ENCODE measurements at regions not wholly inside any gene's neighbourhood (a gene's known extent, or its start where the extent isn't known, plus 50 kb on each side); places are given as distances from the start of the nearest gene placed in this dataset.
A peak's percentile ranks its signal among the peaks of the same experiment; 100 is the strongest.

DNA sequence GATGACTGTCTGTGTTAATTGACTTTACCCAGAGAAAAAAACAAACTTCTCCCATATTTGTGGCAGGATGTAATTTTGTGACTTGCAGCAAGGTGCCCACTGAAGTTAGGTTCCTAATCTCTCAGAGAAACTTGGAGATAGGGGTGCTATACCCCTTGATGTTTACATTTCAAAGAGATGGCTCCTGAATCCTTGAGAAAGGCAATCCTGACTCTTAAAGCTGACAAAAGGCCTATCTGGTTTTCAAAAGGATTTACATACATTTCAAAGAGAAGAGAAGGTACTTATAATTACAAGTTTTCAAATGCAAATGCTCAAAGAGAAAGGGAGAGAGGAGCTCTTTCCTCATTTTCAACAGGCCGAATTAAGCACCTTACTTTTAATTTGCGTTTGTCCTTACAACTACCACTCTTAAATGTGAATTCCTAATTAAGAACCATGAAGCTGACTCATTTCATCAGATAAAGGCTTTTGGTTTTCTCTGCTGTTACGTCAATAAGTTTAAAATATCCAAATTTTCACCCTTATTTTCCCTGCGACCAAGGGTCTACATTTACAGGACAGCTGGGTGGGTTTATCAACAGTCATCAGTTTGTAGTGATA is 711.8 kb upstream of the MAP3K7 start:
- no peak for DNase-seq (ENCODE audit: low spot score)

DNA sequence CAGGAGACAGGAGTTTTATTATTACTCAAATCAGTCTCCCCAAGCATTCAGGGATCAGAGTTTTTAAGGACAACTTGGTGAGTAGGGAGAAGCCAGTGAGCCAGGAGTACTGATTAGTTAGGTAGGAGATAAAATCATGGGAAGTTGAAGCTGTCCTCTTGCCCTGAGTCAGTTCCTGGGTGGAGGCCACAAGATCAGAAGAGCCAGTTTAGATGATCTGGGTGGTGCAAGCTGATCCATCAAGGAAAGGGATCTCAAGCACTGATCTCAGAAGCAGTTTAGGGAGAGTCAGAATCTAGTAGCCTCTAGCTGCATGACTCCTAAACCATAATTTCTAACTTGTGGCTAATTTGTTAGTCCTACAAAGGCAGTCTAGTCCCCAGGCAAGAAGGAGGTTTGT is 706.5 kb upstream of the MAP3K7 start:
- no peak for DNase-seq (ENCODE audit: low spot score)

DNA sequence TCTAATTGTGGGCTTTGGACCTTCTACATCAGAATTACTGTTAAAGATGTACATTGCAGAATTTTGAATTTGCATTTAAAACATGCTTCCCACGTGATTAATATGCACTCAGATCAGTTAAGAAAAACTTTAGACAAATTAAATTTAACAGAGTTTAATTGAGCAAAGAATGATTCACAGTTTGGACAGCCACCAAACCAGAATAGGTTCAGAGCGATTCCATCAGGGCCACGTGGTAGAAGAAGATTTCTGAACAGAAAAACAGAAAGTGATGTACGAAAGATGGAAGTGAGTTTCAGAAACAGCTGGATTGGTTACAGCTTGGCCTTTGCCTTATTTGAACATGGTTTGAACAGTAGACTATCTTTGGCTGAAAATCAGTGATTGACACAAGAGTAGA is 704.2 kb upstream of the MAP3K7 start:
- no peak for DNase-seq (ENCODE audit: low spot score)

DNA sequence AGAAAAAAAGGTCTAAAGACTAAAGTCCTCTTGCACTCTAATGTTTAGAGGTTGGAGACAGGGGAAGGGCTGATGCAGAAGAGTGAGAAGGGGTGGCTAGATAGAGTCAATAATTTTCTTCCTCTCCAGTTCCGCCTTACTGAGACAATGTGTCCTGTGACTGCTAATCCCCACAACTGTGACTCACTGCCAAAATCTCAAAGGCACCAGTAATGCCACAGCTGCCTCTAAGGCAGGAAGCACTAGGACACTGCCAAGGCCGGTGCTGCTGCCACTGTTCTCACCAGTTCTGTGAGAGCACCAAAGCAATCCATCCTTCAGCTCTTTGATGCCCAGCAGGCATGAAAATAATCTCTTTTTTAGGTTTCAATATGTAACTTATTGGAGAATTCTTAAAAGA is 701.9 kb upstream of the MAP3K7 start:
- no peak for DNase-seq (ENCODE audit: low spot score)

DNA sequence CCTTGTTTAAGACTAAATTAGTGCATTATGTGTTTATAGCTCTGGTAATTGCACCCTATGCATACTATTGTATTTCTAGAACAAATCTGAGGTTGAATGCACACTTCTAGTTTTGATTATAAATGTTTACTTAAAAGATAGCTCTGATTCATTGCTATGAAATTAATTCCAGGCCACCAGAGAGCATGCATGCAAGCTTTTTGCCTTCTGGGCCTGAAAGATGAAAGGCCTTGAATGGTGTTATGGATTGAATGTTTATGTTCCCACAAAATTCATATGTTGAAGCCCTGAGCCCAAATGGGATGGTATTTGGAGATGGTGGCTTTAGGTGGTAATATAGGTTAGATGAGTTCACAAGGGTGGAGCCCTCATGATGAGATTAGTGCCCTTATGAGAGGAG is 695.0 kb upstream of the MAP3K7 start:
- no peak for DNase-seq (ENCODE audit: low spot score)

DNA sequence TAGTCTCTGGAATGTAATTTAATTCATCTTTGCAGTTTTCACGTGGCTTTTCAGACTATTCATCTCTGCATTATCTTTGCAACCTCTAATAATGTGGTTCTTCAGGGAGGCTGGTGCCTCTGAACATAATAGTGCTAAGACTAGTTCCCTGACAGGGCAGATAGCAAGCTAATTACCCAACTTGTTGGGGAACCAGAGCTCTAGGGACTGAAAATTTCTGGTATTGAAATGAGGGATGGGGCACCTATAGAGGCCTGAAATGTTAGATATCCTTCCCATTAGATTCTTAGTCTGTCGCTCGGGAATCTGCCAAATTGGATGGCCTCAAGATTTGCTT is 693.6 kb upstream of the MAP3K7 start:
- DNase-seq (ENCODE audit: low spot score) = no peak

DNA sequence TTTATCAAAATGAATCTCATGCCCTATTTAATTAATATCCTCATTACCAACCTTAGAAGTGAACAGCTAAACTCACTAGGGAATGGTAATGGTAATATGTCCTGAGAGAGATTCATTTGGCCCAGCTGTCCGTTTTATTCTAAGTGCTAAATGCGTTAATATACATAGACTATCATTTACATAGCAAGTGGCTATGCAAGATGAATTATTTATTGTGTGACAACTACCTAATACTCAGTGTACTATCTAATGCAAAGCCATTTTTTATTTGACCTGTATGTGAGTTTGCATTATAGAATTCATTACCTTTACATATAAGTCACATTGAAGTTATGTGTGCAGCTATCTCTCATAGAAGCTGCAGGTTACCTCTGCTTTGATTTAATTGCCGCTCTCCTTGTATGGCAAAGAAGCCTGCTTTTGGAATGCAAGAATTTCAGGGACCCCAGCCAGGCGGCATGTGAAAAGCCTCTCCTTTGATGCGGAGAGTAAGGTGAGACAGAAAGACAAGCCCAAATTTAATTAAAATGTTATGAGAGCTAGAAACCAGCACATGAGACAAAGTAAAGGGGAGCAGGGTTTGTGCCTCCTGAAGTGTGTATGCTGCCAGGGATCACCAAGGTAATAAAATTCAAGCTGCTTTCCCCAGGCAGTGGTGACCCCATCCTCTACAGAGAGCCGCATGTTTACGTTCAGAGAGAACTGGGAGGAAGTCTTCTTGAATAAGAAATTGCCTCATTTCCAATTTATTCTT is 693.0 kb upstream of the MAP3K7 start:
- no peak for DNase-seq (ENCODE audit: low spot score)

DNA sequence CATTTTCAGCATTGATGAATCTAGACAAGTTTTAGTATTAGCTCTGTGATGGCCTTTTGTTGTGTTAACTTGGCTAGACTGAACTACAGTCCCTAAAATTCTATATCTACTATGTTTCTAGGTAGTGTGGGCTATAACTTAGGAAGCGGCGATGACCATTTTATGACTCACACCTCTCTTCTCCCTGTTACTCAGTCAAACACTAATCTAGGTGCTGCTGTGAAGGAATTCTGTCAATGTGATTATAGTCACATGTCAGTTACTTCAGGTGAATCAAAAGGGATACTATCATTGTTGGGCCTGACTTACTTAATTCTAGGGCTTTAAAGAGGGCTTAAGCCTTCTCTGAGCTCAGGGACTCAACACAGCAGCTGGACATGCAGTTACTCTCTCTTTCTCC is 691.5 kb upstream of the MAP3K7 start:
- DNase-seq (ENCODE audit: low spot score) = no peak

DNA sequence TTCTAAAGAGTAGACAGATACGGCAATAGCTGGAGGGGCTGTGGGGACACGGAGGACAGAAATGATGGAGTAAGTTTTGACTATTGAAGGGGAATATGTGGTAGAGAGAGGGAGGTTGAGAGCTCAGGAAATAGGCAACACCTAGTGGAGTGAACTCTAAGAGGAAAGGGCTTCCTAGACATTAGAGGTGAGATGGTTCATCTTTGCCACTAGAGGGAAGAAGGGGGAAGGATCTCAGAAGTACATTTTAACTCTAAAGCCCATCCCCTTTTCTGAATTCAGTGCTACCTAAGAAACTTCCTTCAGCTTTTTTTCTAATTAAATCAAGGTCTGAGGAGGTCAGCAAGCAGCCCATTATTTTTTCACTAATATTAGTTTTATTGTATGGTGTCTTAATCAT is 689.4 kb upstream of the MAP3K7 start:
- DNase-seq (ENCODE audit: low spot score) = peak; percentile 56

DNA sequence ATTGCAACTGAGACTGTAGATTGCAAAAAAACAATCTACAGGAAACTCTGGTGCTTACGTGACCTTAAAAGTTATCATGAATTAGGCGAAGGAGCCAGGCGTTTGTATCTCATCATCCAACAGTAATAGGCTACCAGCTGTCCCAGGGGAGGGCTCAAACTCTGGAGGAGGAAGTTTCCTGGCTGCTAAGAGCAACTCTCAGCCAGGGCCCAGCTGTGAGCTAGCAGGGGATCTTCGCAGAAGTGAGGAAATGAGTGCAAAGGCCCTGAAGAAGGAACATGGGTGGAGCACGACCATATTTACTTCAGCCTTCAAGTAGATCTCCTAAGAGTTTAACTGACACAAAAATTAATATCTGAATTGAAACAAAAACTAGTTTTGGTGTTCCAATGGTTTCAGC is 686.9 kb upstream of the MAP3K7 start:
- no peak for DNase-seq (ENCODE audit: low spot score)

DNA sequence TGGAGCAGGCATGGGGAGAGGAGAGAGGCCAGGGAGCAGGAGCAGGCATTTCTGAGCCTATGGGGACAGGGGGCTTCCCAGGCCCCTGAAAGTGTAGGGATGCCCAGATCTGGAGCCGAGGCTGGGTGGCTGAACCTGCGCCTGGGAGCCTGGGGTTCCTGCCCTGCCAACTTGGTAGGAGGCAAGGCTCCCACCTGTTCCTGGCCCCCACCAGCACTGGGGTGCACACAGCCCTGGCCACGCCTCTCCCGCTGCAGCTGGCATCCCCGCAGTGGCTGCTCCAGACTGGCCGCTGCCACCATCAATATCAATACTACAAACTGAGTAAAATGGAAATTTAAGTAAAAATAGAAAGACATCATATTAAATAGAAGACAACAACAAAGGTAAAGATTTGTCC is 684.9 kb upstream of the MAP3K7 start:
- DNase-seq (ENCODE audit: low spot score) = no peak

DNA sequence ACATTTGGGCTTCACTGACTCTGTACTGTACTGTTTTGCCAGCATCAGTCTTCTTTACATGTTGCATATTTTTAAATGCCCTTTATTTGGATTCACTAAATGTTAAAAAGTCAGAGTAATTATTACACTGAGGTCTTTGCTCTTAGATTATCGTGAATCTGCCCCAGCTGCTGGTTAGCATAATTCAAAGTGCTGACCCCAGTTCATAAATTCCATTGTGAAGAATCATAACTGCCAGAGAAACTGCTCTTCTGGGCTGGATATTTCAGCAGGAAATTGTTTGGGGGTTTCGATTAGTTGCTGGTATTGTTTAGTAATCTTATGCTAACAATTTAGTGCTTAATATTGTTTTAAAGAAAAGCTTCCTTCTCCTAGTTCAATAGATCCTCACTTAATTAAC is 682.1 kb upstream of the MAP3K7 start:
- DNase-seq (ENCODE audit: low spot score) = no peak

DNA sequence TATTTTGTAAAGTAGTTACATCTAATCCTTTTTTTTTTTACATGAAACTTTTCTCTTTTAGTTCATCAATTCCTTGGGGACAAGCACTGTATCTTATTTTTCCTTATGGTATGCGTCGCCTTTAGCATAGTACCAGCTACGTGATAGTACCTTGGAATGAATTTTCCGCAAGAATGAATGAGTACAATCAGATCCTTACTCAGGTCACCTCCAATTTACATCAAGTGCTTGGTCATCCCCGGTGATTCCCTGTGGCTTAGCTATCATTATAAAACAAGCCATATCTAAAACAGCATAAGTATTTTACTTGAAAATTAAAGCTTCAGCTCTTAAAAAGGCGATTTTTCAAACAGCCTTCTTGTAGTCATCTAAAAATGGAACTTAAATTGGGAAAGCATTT is 680.4 kb upstream of the MAP3K7 start:
- no peak for DNase-seq (ENCODE audit: low spot score)

DNA sequence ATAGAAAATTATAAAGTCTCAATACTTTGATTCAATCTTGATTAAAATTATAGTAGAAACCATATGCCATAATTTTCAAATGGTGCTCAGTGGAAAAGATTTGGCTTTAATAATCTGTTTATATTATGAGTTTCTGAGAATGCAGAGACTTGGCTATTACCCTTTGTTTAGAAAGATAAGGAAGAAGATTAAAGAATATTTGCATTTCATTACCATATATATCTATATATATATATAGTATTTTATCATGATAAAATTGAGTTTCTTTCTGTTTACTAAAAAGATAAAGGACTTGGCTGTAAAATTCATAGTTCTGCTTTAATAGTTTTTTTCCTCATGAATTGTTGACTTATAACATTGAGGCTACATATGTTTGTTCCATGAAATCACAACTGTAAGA is 679.3 kb upstream of the MAP3K7 start:
- no peak for DNase-seq (ENCODE audit: low spot score)

DNA sequence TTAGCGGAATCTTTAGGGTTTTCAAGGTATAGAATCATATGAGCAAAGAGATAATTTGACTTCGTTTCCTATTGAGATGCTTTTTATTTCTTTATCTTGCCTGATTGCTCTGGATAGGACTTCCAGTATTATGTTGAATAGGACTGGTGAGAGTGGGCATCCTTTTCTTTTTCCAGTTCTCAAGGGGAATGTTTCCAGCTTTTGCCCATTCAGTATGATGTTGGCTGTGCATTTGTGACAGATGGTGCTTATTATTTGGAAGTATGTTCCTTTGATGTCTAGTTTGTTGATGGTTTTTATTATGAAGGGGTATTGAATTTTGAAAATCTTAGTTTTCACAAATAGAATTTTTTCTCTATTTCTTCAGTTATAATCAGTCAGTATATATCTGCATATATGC is 656.6 kb upstream of the MAP3K7 start:
- DNase-seq (ENCODE audit: low spot score) = no peak

DNA sequence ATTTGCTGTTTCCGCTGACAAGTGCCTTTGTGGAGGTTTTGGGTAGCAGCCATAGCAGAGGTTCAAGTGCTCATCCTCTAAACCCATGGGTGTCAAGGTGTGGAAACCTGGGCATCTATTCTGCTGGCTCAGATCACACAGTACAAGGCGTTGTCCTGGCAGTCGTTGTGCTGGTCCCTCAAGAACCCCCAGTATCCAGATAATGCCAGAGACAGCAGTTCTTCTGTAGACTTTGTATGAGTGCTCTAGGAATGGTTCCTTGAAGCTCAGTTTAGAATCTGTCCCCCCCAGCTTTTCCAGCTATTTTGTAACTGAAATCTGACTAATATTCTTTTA is 655.7 kb upstream of the MAP3K7 start:
- DNase-seq (ENCODE audit: low spot score) = no peak

DNA sequence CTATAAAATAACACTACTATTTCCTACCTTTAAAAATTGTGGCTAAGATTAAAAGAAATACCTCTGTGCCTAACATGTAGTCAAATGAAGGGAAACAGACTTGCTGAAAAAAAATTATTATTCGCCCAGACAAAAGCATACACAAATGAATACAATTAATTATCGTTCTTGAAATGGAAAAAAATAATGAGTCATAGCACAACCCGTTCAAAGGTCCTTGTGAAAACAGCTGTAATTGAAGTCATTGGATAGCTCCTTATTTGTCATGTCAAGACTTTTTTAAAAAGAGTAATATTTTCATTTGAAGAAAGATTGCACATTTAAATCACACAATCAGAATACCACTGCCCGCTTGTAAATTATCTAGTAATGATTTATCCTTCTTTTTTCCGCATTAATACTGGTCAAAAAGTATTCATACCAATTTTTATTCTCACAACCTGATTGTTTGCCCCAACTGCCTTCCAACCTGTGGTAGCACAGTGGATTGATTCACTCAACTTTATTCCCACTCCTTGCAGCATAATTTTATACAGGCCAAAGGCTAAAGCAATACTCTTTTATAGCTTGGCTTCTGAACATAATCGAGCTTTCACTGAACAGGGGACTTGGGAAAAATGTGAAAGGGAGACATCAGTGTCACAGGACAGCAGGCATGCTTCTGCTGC is 655.2 kb upstream of the MAP3K7 start:
- DNase-seq (ENCODE audit: low spot score) = no peak

DNA sequence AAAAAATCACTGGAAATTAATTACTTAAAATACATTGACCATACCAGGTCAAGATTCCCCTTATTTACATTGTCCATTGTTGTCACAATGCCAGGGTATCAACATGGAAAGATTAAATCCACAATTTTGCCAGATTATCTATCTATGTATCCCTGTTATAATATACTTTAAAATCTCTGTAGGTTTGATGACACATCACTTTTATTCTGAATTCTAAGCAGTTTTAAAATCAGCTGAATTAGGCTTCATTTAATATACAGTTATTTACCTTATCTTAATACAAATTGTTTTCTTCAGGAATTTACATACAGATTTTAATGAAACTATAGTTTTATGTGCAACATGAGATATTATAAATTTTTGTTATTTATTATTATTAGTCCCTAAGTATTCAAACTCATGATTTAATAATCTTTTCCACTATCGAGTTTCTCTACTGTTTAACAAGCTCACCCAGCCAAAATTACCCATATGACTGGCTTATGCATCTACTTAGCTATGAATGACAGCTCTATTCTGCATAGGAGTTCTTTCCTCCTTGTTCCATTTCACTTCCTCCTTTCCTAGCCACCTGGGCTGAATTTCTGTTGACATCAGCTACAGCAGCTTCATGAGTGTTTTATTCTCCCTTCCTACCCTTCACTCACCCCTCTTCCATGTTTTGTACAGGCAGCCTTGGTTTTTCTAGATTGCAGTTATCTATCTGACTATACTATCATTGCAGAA is 654.2 kb upstream of the MAP3K7 start:
- DNase-seq (ENCODE audit: low spot score) = no peak

DNA sequence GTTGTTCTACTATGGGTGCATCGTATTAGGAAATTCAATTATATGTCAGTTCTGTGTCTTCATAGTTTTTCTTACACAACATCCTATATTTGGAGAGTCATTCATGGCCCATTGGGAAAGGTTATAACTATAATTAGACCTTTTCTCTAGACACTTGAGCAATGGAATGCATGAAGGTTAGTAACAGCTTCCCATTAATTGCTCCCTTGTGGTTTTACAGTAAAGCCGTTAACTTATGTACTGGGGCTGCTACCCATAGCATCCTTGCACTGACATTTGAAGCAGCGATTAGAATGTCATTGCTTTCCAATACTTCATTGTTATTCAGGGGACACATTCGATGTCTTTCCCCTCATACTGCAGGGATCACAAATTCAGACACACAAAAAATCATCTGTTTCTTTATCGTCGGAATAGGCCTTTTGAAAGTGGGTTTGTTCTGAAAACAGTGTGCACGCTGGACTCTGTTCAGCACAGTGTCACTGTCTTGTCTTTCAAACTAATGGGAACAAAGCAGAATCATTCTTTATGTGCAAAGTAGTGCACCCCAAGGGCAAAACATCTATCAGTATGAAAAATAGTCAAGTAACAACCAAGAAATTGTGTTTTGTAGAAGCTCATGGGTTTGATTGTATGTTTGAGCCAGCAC is 634.3 kb upstream of the MAP3K7 start:
- DNase-seq (ENCODE audit: low spot score) = no peak

DNA sequence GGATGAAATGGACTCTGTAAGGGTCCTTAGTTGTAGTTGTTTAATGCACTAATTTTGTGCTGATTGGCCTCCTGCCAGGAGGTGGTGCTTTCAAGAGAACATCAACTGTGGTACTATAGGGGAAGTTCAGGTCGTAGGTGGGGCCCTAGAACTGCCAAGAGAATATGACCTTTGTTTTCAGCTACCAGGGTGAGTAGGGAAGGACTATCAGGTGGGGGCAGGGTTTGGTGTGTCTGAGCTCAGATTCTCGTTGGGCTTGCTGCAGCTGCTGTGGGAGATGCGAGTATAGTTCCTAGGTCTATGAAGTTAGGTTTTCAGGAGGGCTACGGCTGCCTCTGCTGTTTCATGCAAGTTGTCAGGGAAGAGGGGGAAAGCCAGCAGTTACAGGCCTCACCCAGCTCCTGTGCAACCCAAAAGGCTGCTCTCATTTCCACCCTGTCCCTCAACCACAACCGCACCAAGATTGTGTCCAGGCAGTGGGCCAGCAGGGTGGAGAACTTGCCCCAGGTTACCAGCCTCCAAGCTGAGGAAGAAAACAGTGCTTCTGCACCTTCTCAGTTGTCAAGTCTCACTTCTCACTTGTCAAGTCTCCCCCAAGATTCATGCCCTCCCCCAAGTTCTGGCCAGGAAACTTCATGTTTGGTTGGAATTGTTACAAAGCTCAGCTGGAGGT is 626.5 kb upstream of the MAP3K7 start:
- no peak for DNase-seq (ENCODE audit: low spot score)

DNA sequence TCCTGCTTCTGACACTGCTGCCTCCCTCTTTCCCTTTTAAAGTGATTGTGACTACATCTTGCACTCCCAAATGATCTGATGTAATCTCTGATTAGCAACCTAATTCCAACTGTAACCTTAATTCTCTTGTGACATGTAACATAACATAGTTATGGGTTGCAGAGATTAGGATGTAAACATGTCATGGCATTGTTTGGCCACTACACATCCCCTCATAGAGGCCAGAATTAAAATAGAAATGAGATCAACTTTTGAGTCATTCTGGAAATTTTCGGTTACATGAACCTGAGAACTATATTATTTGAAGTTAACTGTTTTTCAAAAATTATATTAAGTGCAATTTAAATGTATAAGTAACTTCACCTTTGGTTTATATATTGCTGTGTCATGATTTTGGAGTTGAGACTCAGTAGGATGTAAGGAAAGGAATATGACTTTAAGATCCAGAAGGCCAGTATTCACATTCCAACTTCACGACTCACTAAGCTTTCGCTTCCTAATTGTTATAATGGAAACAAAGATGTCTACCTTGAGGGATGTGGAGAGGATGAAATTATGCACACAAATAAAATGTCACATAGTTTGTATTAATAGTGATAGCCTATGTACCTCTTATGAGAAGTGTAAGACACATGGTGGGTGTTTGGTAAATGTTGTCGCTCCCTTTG is 611.9 kb upstream of the MAP3K7 start:
- no peak for DNase-seq (ENCODE audit: low spot score)

DNA sequence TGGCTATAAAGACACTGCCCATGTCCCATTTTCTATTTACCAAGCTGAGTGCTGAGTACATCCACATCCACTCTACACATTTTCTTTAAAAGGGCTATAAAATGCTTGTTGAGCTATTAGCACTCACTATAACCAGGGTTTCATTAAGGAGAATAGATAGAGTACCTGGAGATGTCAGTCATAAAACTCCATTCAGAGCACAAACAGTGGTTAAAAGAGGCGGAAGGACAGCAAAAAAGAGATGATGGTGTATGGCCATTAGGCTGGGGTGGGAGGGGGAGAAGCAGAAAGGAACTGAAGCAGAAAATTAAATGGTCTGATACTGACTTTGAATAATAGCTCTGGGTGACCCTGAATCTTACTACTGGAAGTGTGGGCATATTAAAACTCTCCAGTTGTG is 609.9 kb upstream of the MAP3K7 start:
- DNase-seq (ENCODE audit: low spot score) = no peak

Measured in HuH-7 (cell line).